SK-N-MC (cell line): ENCODE measurements at regions not wholly inside any gene's neighbourhood (a gene's known extent, or its start where the extent isn't known, plus 50 kb on each side); places are given as distances from the start of the nearest gene placed in this dataset.

Source experiments
- DNase-seq: peaks from one replicate; pipeline ENCODE4 v3.0.0-alpha.2; 2011; ENCODE audit warnings: low read depth, low spot score
- H3K27ac ChIP-seq: fragments of 200-600 bp; sonication (generic); 2 replicates; pipeline ENCODE4 v1.5.1; 2016; ENCODE audit warnings: mixed run types
- H3K36me3 ChIP-seq: fragments of 200-600 bp; sonication (generic); 2 replicates; pipeline ENCODE4 v1.6.1; 2017; ENCODE audit warnings: antibody characterized with exemption, low read length, mixed read lengths; ENCODE audit not compliant: insufficient read depth
- H3K4me3 ChIP-seq: fragments of 200-600 bp; sonication (generic); 2 replicates; pipeline ENCODE4 v1.5.1; 2016
- H3K9ac ChIP-seq: fragments of 200-600 bp; sonication (generic); 2 replicates; pipeline ENCODE4 v1.8.0; 2017; ENCODE audit warnings: mixed run types, mixed read lengths; ENCODE audit not compliant: insufficient read length
- H3K9me3 ChIP-seq: fragments of 200-600 bp; sonication (generic); 2 replicates; pipeline ENCODE4 v1.6.1; 2017; ENCODE audit warnings: low read depth, mild to moderate bottlenecking, antibody characterized with exemption, low read length, moderate library complexity, mixed read lengths
- EZH2 ChIP-seq: fragments of 200-600 bp; sonication (generic); IDR thresholded peaks from one replicate; pipeline ENCODE4 v1.6.1; 2017; ENCODE audit warnings: antibody characterized with exemption
- FOXP2 ChIP-seq: optimal IDR thresholded peaks from 2 replicates; pipeline ENCODE3; 2011; ENCODE audit warnings: mild to moderate bottlenecking, moderate library complexity; ENCODE audit not compliant: insufficient read depth; ENCODE audit errors: extremely low read length, control extremely low read depth
- POLR2AphosphoS5 ChIP-seq: IDR thresholded peaks from 2 replicates; pipeline ENCODE4 v1.6.1; 2012; ENCODE audit warnings: mild to moderate bottlenecking, low read depth, low read length, borderline replicate concordance

DNA sequence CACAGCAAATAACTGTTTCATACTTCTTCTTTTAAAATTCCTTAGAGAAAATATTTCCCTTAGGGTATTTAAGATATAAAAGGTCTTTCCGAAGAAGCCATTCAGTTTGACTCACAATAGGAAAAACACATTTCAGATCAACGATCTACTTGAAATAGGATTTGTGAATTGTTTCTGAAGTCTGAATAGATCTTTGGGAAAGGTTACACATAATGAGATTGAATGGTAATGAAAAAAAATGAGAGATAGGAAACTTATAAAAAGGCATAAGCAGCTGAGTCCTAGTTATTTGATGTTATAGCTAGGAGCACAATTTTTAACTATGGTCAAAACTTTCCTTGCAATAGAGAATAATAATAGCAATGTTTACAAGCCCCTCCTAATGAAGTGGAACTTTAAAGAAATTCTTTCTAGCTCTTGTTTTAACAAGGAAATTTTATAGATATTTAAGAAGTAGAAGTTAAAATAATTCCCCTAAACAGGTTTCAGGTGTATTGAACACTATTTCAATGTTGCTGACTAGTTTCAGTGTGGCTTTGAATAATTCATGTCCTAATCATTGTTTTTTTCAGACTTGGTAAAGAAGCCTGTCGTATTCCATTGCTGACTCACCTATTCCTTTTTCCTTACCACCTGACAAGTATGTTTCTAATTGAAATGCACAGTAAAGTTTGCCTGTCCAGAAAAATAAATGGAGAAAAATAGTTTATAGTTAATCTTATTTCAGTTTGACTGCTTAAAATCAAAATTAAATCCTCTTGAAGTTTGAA is 89.1 kb downstream of the PCDH18 start:
- no peaks in the 10 kb centered on the region for H3K36me3 ChIP-seq
- DNase-seq: no peak
- H3K27ac ChIP-seq: 0 out of 2 replicates have a peak overlapping the region, but pooled peaks have one; percentile 4
- no peaks in the 10 kb centered on the region for H3K9me3 ChIP-seq
- TF ChIP-seq POLR2AphosphoS5 (no peak), EZH2 (no peak), FOXP2 (no peak)
- no peak overlapping the region for H3K4me3 ChIP-seq
- H3K9ac ChIP-seq: no peak overlapping the region

DNA sequence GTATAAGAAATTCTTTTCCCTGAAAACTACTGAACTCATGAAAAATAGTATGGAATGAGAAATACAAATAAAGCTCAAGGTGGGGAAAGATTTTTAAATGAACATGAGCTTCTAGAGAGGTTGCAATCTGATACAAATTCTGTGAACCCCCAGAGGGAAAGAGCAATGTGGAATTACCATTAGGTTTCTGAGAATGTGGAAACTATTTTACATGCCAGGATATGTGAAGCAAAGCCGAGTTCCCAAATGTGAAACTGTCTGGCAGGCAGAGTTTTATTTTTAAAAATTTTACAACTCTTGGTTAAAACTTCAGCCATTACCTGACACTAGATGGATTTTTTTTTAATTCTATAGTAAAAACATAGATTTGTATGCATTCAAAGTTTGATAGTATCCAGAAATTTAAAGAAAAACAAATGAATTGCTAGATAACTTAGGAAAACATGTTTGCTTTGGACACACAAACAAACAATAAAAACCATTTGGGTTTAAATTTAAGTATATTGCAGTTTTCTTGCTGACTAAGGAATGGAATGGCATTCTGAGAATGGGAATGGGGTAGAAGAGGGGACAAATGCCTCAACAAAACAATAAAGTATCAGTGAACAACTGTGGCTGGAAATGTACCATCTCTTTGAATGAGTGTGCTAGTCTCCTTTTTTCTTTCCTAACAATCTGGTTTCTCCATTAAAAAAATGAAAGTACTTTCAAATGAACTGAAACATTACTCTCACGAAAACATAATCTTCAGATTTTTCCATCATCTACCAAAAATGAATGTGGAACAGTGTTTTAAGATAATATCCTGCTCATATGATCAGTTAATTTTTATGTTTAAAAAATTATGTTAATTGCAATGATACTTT is 99.6 kb downstream of the PCDH18 start:
- no peak for TF ChIP-seq FOXP2
- no peak for TF ChIP-seq POLR2AphosphoS5
- TF ChIP-seq EZH2: no peak

DNA sequence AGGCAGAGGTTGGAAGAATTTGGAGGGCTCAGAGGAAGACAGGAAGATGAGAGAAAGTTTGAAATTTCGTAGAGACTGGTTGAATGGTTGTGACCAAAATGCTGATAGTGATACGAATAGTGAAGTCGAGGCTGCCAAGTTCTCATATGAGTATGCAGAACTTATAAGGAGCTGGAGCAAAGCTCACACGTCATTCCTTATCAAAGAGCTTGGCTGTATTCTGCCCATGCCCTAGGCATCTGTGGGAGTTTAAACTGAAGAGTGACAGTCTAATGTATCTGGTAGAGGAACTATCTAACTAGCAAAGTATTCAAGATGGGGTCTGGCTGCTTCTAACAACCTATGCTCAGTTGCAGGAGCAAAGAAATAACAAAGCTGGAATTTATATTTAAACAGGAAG is 102.1 kb downstream of the PCDH18 start:
- no peak overlapping the region for H3K4me3 ChIP-seq
- H3K36me3 ChIP-seq: no peaks in the 10 kb centered on the region
- no peaks in the 10 kb centered on the region for H3K9me3 ChIP-seq
- no peak overlapping the region for H3K9ac ChIP-seq
- no peak for DNase-seq
- TF ChIP-seq POLR2AphosphoS5 (no peak), FOXP2 (no peak), EZH2 (no peak)
- peak overlapping the region; percentile 1; the same call in 1 of the 2 replicates for H3K27ac ChIP-seq

More for the DNA sequence above, 99.6 kb downstream of the PCDH18 start:
- no peak overlapping the region for H3K4me3 ChIP-seq
- no peaks in the 10 kb centered on the region for H3K9me3 ChIP-seq
- DNase-seq: no peak
- no peaks in the 10 kb centered on the region for H3K36me3 ChIP-seq
- no peak overlapping the region for H3K9ac ChIP-seq
- H3K27ac ChIP-seq: no peak overlapping the region

DNA sequence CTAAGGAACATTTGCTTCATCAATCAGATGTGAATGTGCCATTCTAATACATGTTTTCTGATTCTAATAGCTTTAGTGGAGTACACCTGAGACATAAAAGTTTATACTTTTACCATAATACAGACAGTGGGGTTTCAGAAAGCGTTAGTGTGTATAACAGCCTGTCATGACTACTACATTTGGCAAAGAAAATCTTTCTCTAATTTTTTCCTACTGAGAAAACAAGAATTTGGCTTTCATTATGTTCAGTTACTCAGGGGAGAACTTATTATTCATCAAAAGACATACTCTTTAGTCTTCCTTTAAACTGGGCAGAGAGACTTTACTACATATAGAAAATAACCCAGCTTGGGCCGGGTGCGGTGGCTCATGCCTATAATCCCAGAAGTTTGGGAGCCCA is 104.9 kb downstream of the PCDH18 start:
- H3K36me3 ChIP-seq: no peaks in the 10 kb centered on the region

DNA sequence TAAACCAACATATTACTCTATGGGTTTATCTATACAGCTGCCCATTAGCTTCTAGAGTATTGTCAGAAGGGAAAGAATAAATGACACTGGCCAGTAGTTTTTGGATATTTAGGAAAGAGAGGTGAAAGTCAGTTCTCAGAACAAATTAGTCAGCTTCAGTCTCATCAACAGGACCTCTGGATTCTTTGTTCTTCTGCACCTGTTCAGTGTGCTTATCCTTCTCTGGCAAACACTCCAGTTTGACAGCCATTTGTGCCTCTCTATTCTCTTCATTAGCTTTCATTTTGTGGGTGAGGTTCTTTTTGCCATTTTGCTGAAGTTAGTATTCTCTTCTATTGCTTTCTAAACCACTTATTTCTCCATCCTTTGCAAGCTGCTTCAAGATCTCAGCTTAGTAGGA is 107.0 kb downstream of the PCDH18 start:
- no peak overlapping the region for H3K27ac ChIP-seq
- TF ChIP-seq POLR2AphosphoS5 (no peak), FOXP2 (no peak), EZH2 (no peak)
- no peaks in the 10 kb centered on the region for H3K36me3 ChIP-seq
- no peak overlapping the region for H3K4me3 ChIP-seq
- H3K9ac ChIP-seq: no peak overlapping the region
- no peak for DNase-seq
- no peaks in the 10 kb centered on the region for H3K9me3 ChIP-seq

More for the DNA sequence above, 104.9 kb downstream of the PCDH18 start:
- no peak for TF ChIP-seq EZH2
- no peak for TF ChIP-seq FOXP2
- TF ChIP-seq POLR2AphosphoS5: no peak
- H3K9ac ChIP-seq: no peak overlapping the region
- no peaks in the 10 kb centered on the region for H3K9me3 ChIP-seq
- no peak overlapping the region for H3K4me3 ChIP-seq
- DNase-seq: no peak
- no peak overlapping the region for H3K27ac ChIP-seq

DNA sequence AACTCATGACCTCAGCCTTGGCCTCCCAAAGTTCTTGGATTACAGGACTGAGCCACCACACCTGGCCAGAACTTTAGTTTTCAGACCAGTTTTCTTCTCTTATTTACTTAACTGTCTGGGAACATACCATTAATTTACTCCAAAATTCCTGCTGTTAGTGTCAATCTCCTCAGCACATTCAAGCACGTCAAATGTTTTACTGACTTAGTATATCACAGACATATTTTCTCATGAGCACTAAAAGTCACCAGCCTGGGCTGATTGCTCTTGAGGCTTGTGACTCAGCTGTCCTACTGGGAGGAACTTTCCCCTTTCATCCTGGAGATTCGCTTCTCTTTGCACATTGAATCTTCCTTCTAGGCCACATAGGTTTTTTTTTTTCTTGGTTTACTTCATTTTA is 109.6 kb downstream of the PCDH18 start:
- Histone ChIP-seq H3K27ac (no peak overlapping the region), H3K4me3 (no peak overlapping the region), H3K9ac (no peak overlapping the region), H3K9me3 (no peaks in the 10 kb centered on the region), H3K36me3 (no peaks in the 10 kb centered on the region)
- no peak for DNase-seq
- TF ChIP-seq EZH2: no peak
- no peak for TF ChIP-seq POLR2AphosphoS5
- TF ChIP-seq FOXP2: no peak

DNA sequence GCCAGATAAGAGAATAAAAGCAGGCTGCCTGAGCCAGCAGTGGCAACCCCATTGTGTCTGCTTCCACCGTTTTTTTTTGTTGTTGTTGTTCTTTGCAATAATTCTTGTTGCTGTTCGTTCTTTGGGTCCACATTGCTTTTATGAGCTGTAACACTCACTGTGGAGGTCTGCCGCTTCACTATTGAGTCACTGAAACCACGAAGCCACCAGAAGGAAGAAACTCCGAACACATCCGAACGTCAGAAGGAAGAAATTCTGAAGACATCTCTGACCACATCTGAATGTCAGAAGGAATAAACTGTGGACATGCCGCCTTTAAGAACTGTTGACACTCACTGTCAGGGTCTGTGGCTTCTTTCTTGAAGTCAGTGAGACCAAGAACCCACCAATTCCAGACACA is 110.5 kb downstream of the PCDH18 start:
- DNase-seq: no peak

DNA sequence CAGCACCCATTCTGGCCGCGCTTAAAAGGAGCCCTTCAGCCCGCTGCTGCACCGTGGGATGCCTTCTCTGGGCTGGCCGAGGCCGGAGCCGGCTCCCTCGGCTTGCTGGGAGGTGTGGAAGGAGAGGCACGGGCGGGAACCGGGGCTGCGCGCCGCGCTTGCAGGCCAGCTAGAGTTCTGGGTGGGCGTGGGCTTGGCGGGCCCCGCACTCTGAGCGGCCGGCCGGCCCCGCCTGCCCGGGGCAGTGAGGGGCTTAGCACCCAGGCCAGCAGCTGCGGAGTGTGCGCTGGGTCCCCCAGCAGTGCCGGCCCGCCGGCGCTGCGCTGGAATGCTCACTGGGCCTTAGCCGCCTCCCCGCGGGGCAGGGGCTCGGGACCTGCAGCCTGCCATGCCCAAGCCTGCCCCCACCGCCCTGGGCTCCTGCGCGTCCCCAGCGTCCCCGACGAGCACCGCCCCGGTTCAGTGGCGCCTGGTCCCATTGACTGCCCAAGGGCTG is 111.3 kb downstream of the PCDH18 start:
- no peak overlapping the region for H3K27ac ChIP-seq
- H3K9me3 ChIP-seq: no peaks in the 10 kb centered on the region
- no peak overlapping the region for H3K9ac ChIP-seq
- no peak for TF ChIP-seq FOXP2
- no peak for TF ChIP-seq POLR2AphosphoS5
- TF ChIP-seq EZH2: no peak
- H3K36me3 ChIP-seq: no peaks in the 10 kb centered on the region
- no peak overlapping the region for H3K4me3 ChIP-seq
- no peak for DNase-seq

More for the DNA sequence above, 110.5 kb downstream of the PCDH18 start:
- Histone ChIP-seq H3K36me3 (no peaks in the 10 kb centered on the region), H3K4me3 (no peak overlapping the region), H3K9me3 (no peaks in the 10 kb centered on the region), H3K27ac (no peak overlapping the region), H3K9ac (no peak overlapping the region)
- no peak for TF ChIP-seq FOXP2

DNA sequence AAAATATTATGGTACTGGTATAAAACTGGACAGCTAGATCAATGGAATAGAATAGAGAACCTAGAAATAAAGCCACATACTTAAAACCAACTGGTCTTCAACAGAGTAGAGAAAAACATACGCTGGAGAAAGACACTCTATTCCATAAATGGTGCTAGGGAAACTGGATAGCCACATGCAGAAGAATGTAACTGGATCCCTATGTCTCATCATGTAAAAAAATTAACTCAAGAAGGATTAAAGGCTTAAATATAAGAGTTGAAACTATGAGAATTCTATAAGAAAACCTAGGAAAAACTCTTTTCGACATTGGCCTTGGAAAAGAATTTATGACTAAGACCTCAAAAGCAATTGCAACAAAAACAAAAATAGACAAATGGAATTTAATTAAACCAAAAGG is 114.6 kb downstream of the PCDH18 start:
- Histone ChIP-seq H3K36me3 (no peaks in the 10 kb centered on the region), H3K9me3 (no peaks in the 10 kb centered on the region), H3K27ac (no peak overlapping the region), H3K9ac (no peak overlapping the region), H3K4me3 (no peak overlapping the region)
- TF ChIP-seq POLR2AphosphoS5 (no peak), FOXP2 (no peak), EZH2 (no peak)
- no peak for DNase-seq
